ENCODE measurements at regions not wholly inside any gene's neighbourhood (a gene's known extent, or its start where the extent isn't known, plus 50 kb on each side); places are given as distances from the start of the nearest gene placed in this dataset.

GRCh38 chr12:104886418-104887401 is 71.4 kb downstream of the SLC41A2 start:
- TF ChIP-seq CTCF (IDR thresholded peaks at IDR 0.05) (no peak), POLR2A (IDR thresholded peaks at IDR 0.05) (no peak)
